Right forelimb (tissue), 1 donor: ENCODE measurements at regions not wholly inside any gene's neighbourhood (a gene's known extent, or its start where the extent isn't known, plus 50 kb on each side); places are given as distances from the start of the nearest gene placed in this dataset.
"Not testable (repeated sequence)": the region's sequence is repeated elsewhere in the genome, so short reads cannot be mapped to it uniquely, and the experiment has no call there.

Source experiments
- DNase-seq: peaks from one replicate; pipeline ENCODE4 v3.0.0-alpha.2; 2018

- DNase-seq, result no peak
Observed at GRCh38 chr2:51807229-51807628, 775.3 kb upstream of the NRXN1 start.

GRCh38 chr2:51795248-51795888 lies 763.4 kb upstream of the NRXN1 start:
- no peak for DNase-seq

- DNase-seq, result no peak
Observed at GRCh38 chr2:51791496-51791895, 759.6 kb upstream of the NRXN1 start.

GRCh38 chr2:51790854-51791253 lies 758.9 kb upstream of the NRXN1 start:
- no peak for DNase-seq

- DNase-seq, result no peak
Observed at GRCh38 chr2:51789918-51790317, 758.0 kb upstream of the NRXN1 start.

- DNase-seq, result no peak
Observed at GRCh38 chr2:51782921-51783765, 751.2 kb upstream of the NRXN1 start.

GRCh38 chr2:51781691-51782090 lies 749.8 kb upstream of the NRXN1 start:
- DNase-seq, result no peak

- DNase-seq, result no peak
Observed at GRCh38 chr2:51780353-51780752, 748.4 kb upstream of the NRXN1 start.

GRCh38 chr2:51779723-51780122 lies 747.8 kb upstream of the NRXN1 start:
- DNase-seq, result not testable (repeated sequence)

- no peak for DNase-seq
Observed at GRCh38 chr2:51778806-51779205, 746.9 kb upstream of the NRXN1 start.

- DNase-seq, result not testable (repeated sequence)
Observed at GRCh38 chr2:51774606-51775005, 742.7 kb upstream of the NRXN1 start.

GRCh38 chr2:51760441-51760840 lies 728.5 kb upstream of the NRXN1 start:
- DNase-seq, result no peak

GRCh38 chr2:51758081-51758480 lies 726.1 kb upstream of the NRXN1 start:
- DNase-seq, result no peak

GRCh38 chr2:51734115-51734514 lies 702.2 kb upstream of the NRXN1 start:
- DNase-seq, result no peak

GRCh38 chr2:51723691-51724090 lies 691.8 kb upstream of the NRXN1 start:
- DNase-seq, result no peak

GRCh38 chr2:51722311-51722710 lies 690.4 kb upstream of the NRXN1 start:
- DNase-seq, result no peak

GRCh38 chr2:51720826-51721225 lies 688.9 kb upstream of the NRXN1 start:
- no peak for DNase-seq

GRCh38 chr2:51718881-51719280 lies 686.9 kb upstream of the NRXN1 start:
- DNase-seq, result no peak

- no peak for DNase-seq
Observed at GRCh38 chr2:51717312-51717711, 685.4 kb upstream of the NRXN1 start.

- DNase-seq, result no peak
Observed at GRCh38 chr2:51711766-51712165, 679.8 kb upstream of the NRXN1 start.

GRCh38 chr2:51710222-51710621 lies 678.3 kb upstream of the NRXN1 start:
- no peak for DNase-seq

GRCh38 chr2:51707625-51708024 lies 675.7 kb upstream of the NRXN1 start:
- DNase-seq, result no peak

GRCh38 chr2:51706220-51706619 lies 674.3 kb upstream of the NRXN1 start:
- no peak for DNase-seq

GRCh38 chr2:51705417-51705816 lies 673.5 kb upstream of the NRXN1 start:
- no peak for DNase-seq

GRCh38 chr2:51698021-51698420 lies 666.1 kb upstream of the NRXN1 start:
- DNase-seq, result no peak
